Right lobe of liver (tissue), 6 donors: ENCODE measurements at regions not wholly inside any gene's neighbourhood (a gene's known extent, or its start where the extent isn't known, plus 50 kb on each side); places are given as distances from the start of the nearest gene placed in this dataset.

Experiments used
- ATAC-seq, 4 donors: fragments of 200-7000 bp; cut with Tn5 transposase; one replicate each; pipeline ENCODE4 v1.9.1; 2020; ENCODE audit warnings: mild to moderate bottlenecking in 4 of 4, moderate library complexity in 4 of 4
- DNase-seq, 3 donors: peaks; one replicate each; pipeline ENCODE4 v3.0.0-alpha.2; 2020
- H3K27ac ChIP-seq, 3 donors: fragments of 200-600 bp; one replicate each; pipeline ENCODE4 v1.8.0; 2022
- H3K27me3 ChIP-seq, 2 donors: fragments of 200-600 bp; one replicate each; pipeline ENCODE4 v1.8.0; 2022
- H3K36me3 ChIP-seq, 4 donors: fragments of 200-600 bp; sonication (generic) in 1 of 4; one replicate each; pipeline versions ENCODE4 v1.5.1 to v1.8.0; 2017 to 2022; ENCODE audit warnings: control low read depth in 1 of 4
- H3K4me1 ChIP-seq, 4 donors: fragments of 200-600 bp; sonication (generic) in 1 of 4; one replicate each; pipeline versions ENCODE4 v1.5.1 to v1.8.0; 2017 to 2022; ENCODE audit warnings: control low read depth in 1 of 4
- H3K4me3 ChIP-seq, 3 donors: fragments of 200-600 bp; one replicate each; pipeline ENCODE4 v1.8.0; 2022
- H3K9me3 ChIP-seq, 4 donors: fragments of 200-600 bp; sonication (generic) in 1 of 4; one replicate each; pipeline versions ENCODE4 v1.5.1 to v1.8.0; 2017 to 2022; ENCODE audit warnings: control low read depth in 1 of 4
- POLR2A ChIP-seq: fragments of 450-650 bp; IDR thresholded peaks from one replicate; pipeline ENCODE4 v1.6.1; 2017; ENCODE audit warnings: antibody characterized with exemption, mild to moderate bottlenecking
- WGBS: methylation state at CpG from one replicate; pipeline ENCODE4 v1.1.6; 2018; ENCODE audit warnings: low coverage, low lambda C conversion rate; ENCODE audit not compliant: insufficient coverage; ENCODE audit errors: missing lambda C conversion rate; 5-methylcytosine and 5-hydroxymethylcytosine counted together
- intact Hi-C, 2 donors: fragments of 100-400 bp; cut with DNase I; formaldehyde crosslinking; loops; one replicate each; pipeline versions ENCODE4 v1.11.2 to v1.14.1; 2022
- TF ChIP-seq, protein P1 (sequence below), 4 donors: fragments of 200-600 bp in 3 of 4; fragments of 450-650 bp in 1 of 4; IDR thresholded peaks; one replicate each; pipeline versions ENCODE4 v1.5.1 to v1.8.0; 2016 to 2022; ENCODE audit warnings: antibody characterized with exemption in 4 of 4, mild to moderate bottlenecking in 2 of 4
- donor health status: DM: no; HTN: yes; CAD: no.
- donor health status: DM: no; HTN: no; CAD: no.
- donor health status: DM: no; HTN: no; CAD: no.
- donor health status: DM: no; HTN: yes; CAD: no.
- donor health status: DM: no; HTN: yes; CAD: no.

DNA sequence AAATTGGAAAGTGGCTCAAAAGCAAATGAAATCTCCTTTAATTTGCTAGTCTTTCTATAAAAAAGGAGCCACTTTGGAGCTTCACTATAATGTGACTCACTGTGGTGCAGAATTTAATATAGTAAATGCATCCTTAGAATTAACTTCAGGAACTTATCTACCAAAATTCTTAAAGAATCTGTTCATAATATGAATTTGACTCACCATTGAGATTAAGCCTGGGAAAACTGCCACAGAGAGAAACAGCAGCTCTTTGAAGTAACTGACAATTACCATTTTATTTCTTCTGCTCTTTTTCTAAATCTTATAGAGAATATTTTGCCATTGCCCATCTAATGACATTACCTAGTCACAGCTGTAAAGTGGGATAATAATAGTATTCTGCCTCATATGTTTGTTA, 211.9 kb upstream of the CDH6 start:
- Histone ChIP-seq H3K4me3 (no peak overlapping the region), H3K9me3 (no peaks in the 10 kb centered on the region), H3K36me3 (no peaks in the 10 kb centered on the region), H3K4me1 (no peaks in the 10 kb centered on the region), H3K27me3 (no peaks in the 10 kb centered on the region), H3K27ac (no peak overlapping the region)
- ATAC-seq (no peak), DNase-seq (no peak)
- intact Hi-C loops, result no loop called here
- TF ChIP-seq POLR2A, result no peak
- TF ChIP-seq, protein P1, sequence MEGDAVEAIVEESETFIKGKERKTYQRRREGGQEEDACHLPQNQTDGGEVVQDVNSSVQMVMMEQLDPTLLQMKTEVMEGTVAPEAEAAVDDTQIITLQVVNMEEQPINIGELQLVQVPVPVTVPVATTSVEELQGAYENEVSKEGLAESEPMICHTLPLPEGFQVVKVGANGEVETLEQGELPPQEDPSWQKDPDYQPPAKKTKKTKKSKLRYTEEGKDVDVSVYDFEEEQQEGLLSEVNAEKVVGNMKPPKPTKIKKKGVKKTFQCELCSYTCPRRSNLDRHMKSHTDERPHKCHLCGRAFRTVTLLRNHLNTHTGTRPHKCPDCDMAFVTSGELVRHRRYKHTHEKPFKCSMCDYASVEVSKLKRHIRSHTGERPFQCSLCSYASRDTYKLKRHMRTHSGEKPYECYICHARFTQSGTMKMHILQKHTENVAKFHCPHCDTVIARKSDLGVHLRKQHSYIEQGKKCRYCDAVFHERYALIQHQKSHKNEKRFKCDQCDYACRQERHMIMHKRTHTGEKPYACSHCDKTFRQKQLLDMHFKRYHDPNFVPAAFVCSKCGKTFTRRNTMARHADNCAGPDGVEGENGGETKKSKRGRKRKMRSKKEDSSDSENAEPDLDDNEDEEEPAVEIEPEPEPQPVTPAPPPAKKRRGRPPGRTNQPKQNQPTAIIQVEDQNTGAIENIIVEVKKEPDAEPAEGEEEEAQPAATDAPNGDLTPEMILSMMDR (IDR thresholded peaks at IDR 0.05), result no peak

DNA sequence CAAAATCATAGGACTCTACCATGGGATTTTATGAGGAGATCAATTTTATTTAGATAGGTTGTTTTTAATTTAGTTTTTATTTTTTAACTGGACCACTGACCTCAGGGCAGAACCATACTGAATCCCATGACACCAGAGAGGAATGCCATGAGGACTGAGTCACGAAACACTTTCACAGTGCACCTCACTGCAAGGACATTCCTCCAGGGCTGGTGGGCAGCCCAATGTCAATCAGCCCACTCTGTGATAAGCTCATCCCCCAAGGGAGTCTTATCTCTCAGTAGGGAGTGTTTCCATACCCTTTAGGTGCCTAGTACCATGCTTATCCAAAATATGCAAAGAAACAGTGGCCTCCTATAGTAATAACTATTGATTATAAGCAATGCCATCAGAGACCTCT, 224.5 kb upstream of the CDH6 start:
- DNase-seq (no peak), ATAC-seq (no peak)
- intact Hi-C loops, result no loop called here
- Histone ChIP-seq H3K9me3 (no peaks in the 10 kb centered on the region), H3K4me3 (no peak overlapping the region), H3K27me3 (no peaks in the 10 kb centered on the region), H3K4me1 (no peaks in the 10 kb centered on the region), H3K36me3 (no peaks in the 10 kb centered on the region), H3K27ac (no peak overlapping the region)
- WGBS, result 57% methylated on average over 1 of the region's 1 CpG
- TF ChIP-seq, protein P1 (IDR thresholded peaks at IDR 0.05), result no peak
- no peak for TF ChIP-seq POLR2A

DNA sequence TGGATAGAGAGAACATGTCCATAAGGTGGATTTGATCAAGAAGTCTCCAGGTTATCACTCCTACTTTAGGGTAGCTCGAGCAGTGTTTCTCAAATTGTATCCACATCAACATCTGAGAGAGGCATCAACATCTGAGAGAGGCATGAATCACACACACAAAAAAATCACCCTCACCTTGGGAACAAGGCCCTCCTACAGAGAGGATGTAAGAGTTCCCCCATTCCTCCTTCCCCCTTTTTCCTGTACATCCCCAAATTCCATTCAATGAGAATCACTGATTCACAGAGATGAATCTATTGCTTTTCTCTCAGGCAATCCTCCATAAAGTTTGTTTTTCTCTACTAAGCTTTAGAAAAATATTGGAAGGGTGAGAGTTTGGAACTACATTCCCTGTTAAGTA, 233.4 kb upstream of the CDH6 start:
- Histone ChIP-seq H3K4me3 (no peak overlapping the region), H3K4me1 (no peaks in the 10 kb centered on the region), H3K27ac (no peak overlapping the region), H3K9me3 (no peaks in the 10 kb centered on the region), H3K27me3 (no peaks in the 10 kb centered on the region), H3K36me3 (no peaks in the 10 kb centered on the region)
- WGBS, result 56% methylated on average over 1 of the region's 1 CpG
- no peak for ATAC-seq
- intact Hi-C loops, result no loop called here
- TF ChIP-seq POLR2A, result no peak
- TF ChIP-seq, protein P1 (IDR thresholded peaks at IDR 0.05), result no peak
- no peak for DNase-seq

DNA sequence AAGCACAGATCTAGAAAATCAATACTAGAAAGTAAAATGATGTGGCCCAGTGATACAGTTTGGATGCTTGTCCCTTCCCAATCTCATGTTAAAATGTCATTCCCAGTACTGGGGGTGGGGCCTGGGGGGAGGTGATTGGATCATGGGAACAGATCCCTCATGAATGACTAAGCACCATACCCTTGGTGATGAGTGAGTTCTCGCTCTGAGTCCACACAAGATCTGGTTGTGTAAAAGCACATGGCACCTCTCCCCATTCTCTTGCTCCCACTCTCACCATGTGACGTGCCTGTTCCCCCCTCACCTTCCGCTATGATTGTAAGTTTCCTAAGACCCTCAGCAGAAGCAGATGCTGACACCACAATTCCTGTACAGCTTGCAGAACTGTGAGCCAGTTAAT, 234.2 kb upstream of the CDH6 start:
- H3K4me1 ChIP-seq, result no peaks in the 10 kb centered on the region
- ATAC-seq, result no peak
- TF ChIP-seq, protein P1 (IDR thresholded peaks at IDR 0.05), result no peak
- TF ChIP-seq POLR2A, result no peak
- H3K4me3 ChIP-seq, result no peak overlapping the region
- H3K9me3 ChIP-seq, result no peaks in the 10 kb centered on the region
- DNase-seq, result no peak
- H3K27me3 ChIP-seq, result no peaks in the 10 kb centered on the region
- 65% methylated on average over 2 of the region's 3 CpGs for WGBS
- no peaks in the 10 kb centered on the region for H3K36me3 ChIP-seq
- H3K27ac ChIP-seq, result no peak overlapping the region
- intact Hi-C loops, result no loop called here

DNA sequence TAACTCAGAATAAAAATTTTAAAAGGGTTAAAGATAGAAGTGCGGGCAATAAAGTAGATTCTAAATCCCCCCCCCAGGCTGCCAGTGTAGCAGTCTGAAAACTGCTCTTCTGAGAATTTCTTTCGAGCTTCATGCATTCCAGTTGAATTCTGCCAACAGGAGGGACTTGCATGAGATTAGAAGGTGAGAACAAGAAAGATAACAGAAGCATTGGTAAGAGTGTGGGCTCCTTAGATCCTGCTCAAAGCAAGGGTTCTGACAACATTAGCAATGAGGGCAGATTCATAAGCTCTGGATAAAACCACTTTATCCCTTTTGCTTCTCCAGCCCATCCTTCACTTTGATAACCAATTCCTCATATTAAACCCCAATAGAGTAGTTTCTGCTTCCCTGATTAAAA, 235.9 kb upstream of the CDH6 start:
- Histone ChIP-seq H3K4me1 (no peaks in the 10 kb centered on the region), H3K9me3 (no peaks in the 10 kb centered on the region), H3K36me3 (no peaks in the 10 kb centered on the region), H3K27me3 (no peaks in the 10 kb centered on the region), H3K4me3 (no peak overlapping the region), H3K27ac (no peak overlapping the region)
- no peak for TF ChIP-seq POLR2A
- TF ChIP-seq, protein P1 (IDR thresholded peaks at IDR 0.05), result no peak
- intact Hi-C loops, result no loop called here
- DNase-seq, result no peak
- WGBS, result 24% methylated on average over 2 of the region's 2 CpGs
- no peak for ATAC-seq
